ENCODE measurements at regions not wholly inside any gene's neighbourhood (a gene's known extent, or its start where the extent isn't known, plus 50 kb on each side); places are given as distances from the start of the nearest gene placed in this dataset.

DNA sequence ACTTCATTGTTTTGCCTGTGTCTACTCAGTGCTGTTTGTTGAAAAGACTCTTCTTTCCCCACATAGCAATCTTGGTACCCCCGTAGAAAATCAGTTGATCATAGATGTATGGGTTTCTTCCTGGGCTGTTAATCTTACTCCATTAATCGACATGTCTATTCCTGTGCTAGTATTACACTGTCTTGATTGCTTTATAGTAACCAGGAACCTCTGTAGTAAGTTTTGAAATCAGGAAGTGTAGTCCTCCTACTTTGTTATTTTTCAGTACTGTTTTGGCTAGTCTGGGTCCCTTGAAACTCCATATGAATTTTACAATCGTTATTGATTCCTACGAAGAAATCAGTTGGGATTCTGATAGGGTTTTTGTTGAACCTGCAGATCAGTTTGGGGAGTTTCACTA lies 78.8 kb upstream of the FAM136A start:
- Histone ChIP-seq H3K4me1 (no peaks in the 10 kb centered on the region), H3K27me3 (no peaks in the 10 kb centered on the region), H3K9ac (ENCODE audit: low read depth in 2 of 2, low read length in 2 of 2) (no peak overlapping the region), H3K9me3 (no peaks in the 10 kb centered on the region), H3K4me3 (no peak overlapping the region), H3K36me3 (no peaks in the 10 kb centered on the region), H3K27ac (no peak overlapping the region)
- no peak for DNase-seq
- TF ChIP-seq, protein P1, sequence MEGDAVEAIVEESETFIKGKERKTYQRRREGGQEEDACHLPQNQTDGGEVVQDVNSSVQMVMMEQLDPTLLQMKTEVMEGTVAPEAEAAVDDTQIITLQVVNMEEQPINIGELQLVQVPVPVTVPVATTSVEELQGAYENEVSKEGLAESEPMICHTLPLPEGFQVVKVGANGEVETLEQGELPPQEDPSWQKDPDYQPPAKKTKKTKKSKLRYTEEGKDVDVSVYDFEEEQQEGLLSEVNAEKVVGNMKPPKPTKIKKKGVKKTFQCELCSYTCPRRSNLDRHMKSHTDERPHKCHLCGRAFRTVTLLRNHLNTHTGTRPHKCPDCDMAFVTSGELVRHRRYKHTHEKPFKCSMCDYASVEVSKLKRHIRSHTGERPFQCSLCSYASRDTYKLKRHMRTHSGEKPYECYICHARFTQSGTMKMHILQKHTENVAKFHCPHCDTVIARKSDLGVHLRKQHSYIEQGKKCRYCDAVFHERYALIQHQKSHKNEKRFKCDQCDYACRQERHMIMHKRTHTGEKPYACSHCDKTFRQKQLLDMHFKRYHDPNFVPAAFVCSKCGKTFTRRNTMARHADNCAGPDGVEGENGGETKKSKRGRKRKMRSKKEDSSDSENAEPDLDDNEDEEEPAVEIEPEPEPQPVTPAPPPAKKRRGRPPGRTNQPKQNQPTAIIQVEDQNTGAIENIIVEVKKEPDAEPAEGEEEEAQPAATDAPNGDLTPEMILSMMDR (IDR thresholded peaks at IDR 0.05) = no peak
- intact Hi-C loops (cut with DNase I) = no loop called here

DNA sequence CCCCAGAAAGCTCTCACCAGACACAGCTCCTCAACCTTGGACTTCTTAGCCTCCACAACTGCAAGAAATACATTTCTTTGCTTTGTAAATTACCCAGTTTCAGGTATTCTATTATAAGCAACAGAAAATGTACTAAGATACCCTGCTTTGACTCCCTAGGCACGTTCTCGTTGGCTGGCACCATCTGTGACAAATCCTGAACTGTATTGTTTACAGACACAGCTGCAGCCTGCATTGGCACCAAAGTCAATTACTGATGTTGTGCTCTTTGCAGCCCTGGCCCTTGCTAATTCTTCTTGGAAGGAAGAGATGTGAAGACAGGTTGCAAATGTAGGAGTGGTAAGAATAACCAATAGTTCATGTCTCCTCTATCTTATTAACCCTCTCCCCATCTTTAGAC lies 72.7 kb upstream of the FAM136A start:
- intact Hi-C loops (cut with DNase I) = no loop called here
- Histone ChIP-seq H3K9me3 (no peaks in the 10 kb centered on the region), H3K27ac (no peak overlapping the region), H3K27me3 (no peaks in the 10 kb centered on the region), H3K4me1 (no peaks in the 10 kb centered on the region), H3K9ac (ENCODE audit: low read depth in 2 of 2, low read length in 2 of 2) (no peak overlapping the region), H3K4me3 (no peak overlapping the region), H3K36me3 (no peaks in the 10 kb centered on the region)
- DNase-seq = no peak
- TF ChIP-seq, protein P1 (IDR thresholded peaks at IDR 0.05) = no peak

- Histone ChIP-seq H3K36me3 (no peaks in the 10 kb centered on the region), H3K9ac (ENCODE audit: low read depth in 2 of 2, low read length in 2 of 2) (no peak overlapping the region)
Observed at GRCh38 chr2:70371753-70372152, 69.9 kb upstream of the FAM136A start.

GRCh38 chr2:70369082-70369481 lies 67.2 kb upstream of the FAM136A start:
- intact Hi-C loops (cut with DNase I) = no loop called here
- Histone ChIP-seq H3K9ac (ENCODE audit: low read depth in 2 of 2, low read length in 2 of 2) (no peak overlapping the region), H3K27ac (no peak overlapping the region)

More at GRCh38 chr2:70371753-70372152, 69.9 kb upstream of the FAM136A start:
- TF ChIP-seq, protein P1 (IDR thresholded peaks at IDR 0.05) = no peak
- H3K4me1 ChIP-seq = no peaks in the 10 kb centered on the region
- DNase-seq = no peak
- H3K4me3 ChIP-seq = no peak overlapping the region
- H3K27ac ChIP-seq = no peak overlapping the region
- H3K9me3 ChIP-seq = no peaks in the 10 kb centered on the region
- intact Hi-C loops (cut with DNase I) = no loop called here
- no peaks in the 10 kb centered on the region for H3K27me3 ChIP-seq

DNA sequence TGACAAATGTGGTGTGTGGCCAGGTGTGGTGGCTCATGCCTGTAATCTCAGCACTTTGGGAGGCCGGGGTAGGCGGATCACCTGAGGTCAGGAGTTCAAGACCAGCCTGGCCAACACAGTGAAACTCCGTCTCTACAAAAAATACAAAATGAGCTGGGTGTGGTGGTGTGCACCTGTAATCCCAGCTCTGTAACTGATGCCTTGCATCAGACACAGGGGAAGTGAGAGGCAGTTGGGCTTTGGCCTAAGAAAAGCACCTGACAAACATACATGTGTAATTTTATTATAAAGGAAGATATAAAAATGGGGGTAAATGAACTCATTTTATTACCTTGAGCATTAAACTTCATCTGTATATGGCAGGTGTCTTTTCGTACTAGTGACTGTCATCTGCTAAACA lies 66.7 kb upstream of the FAM136A start:
- Histone ChIP-seq H3K9me3 (no peaks in the 10 kb centered on the region), H3K27ac (no peak overlapping the region)
- intact Hi-C loops (cut with DNase I) = no loop called here

More at GRCh38 chr2:70369082-70369481, 67.2 kb upstream of the FAM136A start:
- no peaks in the 10 kb centered on the region for H3K36me3 ChIP-seq
- TF ChIP-seq, protein P1 (IDR thresholded peaks at IDR 0.05) = no peak
- no peak for DNase-seq
- no peak overlapping the region for H3K4me3 ChIP-seq
- no peaks in the 10 kb centered on the region for H3K27me3 ChIP-seq
- no peaks in the 10 kb centered on the region for H3K9me3 ChIP-seq
- no peaks in the 10 kb centered on the region for H3K4me1 ChIP-seq

More for the DNA sequence above, 66.7 kb upstream of the FAM136A start:
- DNase-seq = no peak
- Histone ChIP-seq H3K27me3 (no peaks in the 10 kb centered on the region), H3K9ac (ENCODE audit: low read depth in 2 of 2, low read length in 2 of 2) (no peak overlapping the region), H3K4me1 (no peaks in the 10 kb centered on the region), H3K36me3 (no peaks in the 10 kb centered on the region), H3K4me3 (no peak overlapping the region)
- TF ChIP-seq, protein P1 (IDR thresholded peaks at IDR 0.05) = no peak

Measured in colonic mucosa (tissue), 4 donors.